ENCODE measurements at regions not wholly inside any gene's neighbourhood (a gene's known extent, or its start where the extent isn't known, plus 50 kb on each side); places are given as distances from the start of the nearest gene placed in this dataset.

DNA sequence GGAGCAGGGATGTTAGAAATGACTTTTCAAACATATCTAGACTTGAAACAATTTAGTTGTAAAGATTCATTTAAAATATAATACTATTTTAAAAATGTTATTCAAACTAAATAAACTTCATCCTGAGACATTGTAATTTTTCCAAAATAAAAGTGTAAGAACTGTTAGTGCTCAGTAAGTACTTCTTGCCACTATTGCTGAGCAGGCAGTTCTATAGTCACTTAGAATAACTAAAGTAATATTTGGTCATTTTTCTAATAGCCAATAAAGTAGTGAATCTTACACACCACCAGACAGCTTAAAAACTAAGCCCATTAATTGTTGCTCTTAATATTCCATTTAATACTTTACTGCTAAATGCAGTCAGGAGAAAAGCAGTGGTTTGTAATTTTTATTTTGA, 1120.0 kb upstream of the CDH10 start:
- Histone ChIP-seq H3K27ac (replicated peaks) (no peak overlapping the region), H3K36me3 (no peaks in the 10 kb centered on the region), H3K27me3 (ENCODE audit: low read depth) (no peaks in the 10 kb centered on the region), H3K4me1 (no peaks in the 10 kb centered on the region), H3K4me3 (no peak overlapping the region), H3K9me3 (replicated peaks) (peaks cover 9% of the 10 kb centered on the region)
- intact Hi-C loops (cut with micrococcal nuclease): no loop called here
- TF ChIP-seq, protein P1, sequence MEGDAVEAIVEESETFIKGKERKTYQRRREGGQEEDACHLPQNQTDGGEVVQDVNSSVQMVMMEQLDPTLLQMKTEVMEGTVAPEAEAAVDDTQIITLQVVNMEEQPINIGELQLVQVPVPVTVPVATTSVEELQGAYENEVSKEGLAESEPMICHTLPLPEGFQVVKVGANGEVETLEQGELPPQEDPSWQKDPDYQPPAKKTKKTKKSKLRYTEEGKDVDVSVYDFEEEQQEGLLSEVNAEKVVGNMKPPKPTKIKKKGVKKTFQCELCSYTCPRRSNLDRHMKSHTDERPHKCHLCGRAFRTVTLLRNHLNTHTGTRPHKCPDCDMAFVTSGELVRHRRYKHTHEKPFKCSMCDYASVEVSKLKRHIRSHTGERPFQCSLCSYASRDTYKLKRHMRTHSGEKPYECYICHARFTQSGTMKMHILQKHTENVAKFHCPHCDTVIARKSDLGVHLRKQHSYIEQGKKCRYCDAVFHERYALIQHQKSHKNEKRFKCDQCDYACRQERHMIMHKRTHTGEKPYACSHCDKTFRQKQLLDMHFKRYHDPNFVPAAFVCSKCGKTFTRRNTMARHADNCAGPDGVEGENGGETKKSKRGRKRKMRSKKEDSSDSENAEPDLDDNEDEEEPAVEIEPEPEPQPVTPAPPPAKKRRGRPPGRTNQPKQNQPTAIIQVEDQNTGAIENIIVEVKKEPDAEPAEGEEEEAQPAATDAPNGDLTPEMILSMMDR (IDR thresholded peaks at IDR 0.05; ENCODE audit: borderline replicate concordance): no peak
- no peak for DNase-seq

GRCh38 chr5:25763781-25764180, 1119.0 kb upstream of the CDH10 start:
- no peaks in the 10 kb centered on the region for H3K4me1 ChIP-seq
- H3K9me3 ChIP-seq (replicated peaks): no peaks in the 10 kb centered on the region
- H3K36me3 ChIP-seq: no peaks in the 10 kb centered on the region
- H3K4me3 ChIP-seq: no peak overlapping the region
- intact Hi-C loops (cut with micrococcal nuclease): no loop called here
- no peak overlapping the region for H3K27ac ChIP-seq (replicated peaks)
- TF ChIP-seq, protein P1 (IDR thresholded peaks at IDR 0.05; ENCODE audit: borderline replicate concordance): no peak
- H3K27me3 ChIP-seq (ENCODE audit: low read depth): no peaks in the 10 kb centered on the region
- no peak for DNase-seq

- no peaks in the 10 kb centered on the region for H3K36me3 ChIP-seq
- H3K4me1 ChIP-seq: no peaks in the 10 kb centered on the region
- no peak for DNase-seq
- H3K4me3 ChIP-seq: no peak overlapping the region
- no peaks in the 10 kb centered on the region for H3K27me3 ChIP-seq (ENCODE audit: low read depth)
- H3K9me3 ChIP-seq (replicated peaks): peaks cover 33% of the 10 kb centered on the region
- TF ChIP-seq, protein P1 (IDR thresholded peaks at IDR 0.05; ENCODE audit: borderline replicate concordance): no peak
- intact Hi-C loops (cut with micrococcal nuclease): no loop called here
- no peak overlapping the region for H3K27ac ChIP-seq (replicated peaks)
Observed at GRCh38 chr5:25754895-25755294, 1110.1 kb upstream of the CDH10 start.

DNA sequence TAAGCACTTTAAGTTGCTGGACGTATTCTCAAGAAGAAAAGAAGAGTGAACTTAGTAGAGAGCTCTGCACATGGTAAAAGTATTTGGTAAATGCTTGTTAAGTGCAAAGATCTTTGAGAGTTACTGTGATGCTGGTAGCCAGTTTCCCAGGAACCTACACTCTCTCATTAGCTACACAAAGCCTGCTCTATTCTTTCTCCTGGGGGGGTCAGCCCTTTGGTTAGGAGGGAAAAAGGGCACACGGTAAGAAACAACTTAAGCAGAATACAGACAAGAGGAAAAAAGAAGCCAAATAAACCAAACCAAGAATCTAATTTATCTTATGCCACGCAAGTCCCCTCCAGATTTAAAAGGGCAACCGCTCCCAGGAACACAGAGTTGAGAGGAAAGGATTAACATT, 1100.1 kb upstream of the CDH10 start:
- H3K4me1 ChIP-seq: no peaks in the 10 kb centered on the region
- intact Hi-C loops (cut with micrococcal nuclease): no loop called here
- no peak overlapping the region for H3K4me3 ChIP-seq
- H3K36me3 ChIP-seq: no peaks in the 10 kb centered on the region
- H3K27me3 ChIP-seq (ENCODE audit: low read depth): no peaks in the 10 kb centered on the region
- H3K27ac ChIP-seq (replicated peaks): no peak overlapping the region
- no peak for DNase-seq
- TF ChIP-seq, protein P1 (IDR thresholded peaks at IDR 0.05; ENCODE audit: borderline replicate concordance): no peak
- H3K9me3 ChIP-seq (replicated peaks): no peaks in the 10 kb centered on the region

GRCh38 chr5:25716680-25717079, 1071.9 kb upstream of the CDH10 start:
- intact Hi-C loops (cut with micrococcal nuclease): no loop called here
- no peak overlapping the region for H3K4me3 ChIP-seq

More at GRCh38 chr5:25716680-25717079, 1071.9 kb upstream of the CDH10 start:
- DNase-seq: no peak
- H3K27me3 ChIP-seq (ENCODE audit: low read depth): no peaks in the 10 kb centered on the region
- H3K9me3 ChIP-seq (replicated peaks): peaks cover 5% of the 10 kb centered on the region
- no peak overlapping the region for H3K27ac ChIP-seq (replicated peaks)
- no peaks in the 10 kb centered on the region for H3K36me3 ChIP-seq
- TF ChIP-seq, protein P1 (IDR thresholded peaks at IDR 0.05; ENCODE audit: borderline replicate concordance): no peak
- H3K4me1 ChIP-seq: no peaks in the 10 kb centered on the region

Data from left ventricle myocardium inferior (tissue), 1 donor.